ENCODE measurements at regions not wholly inside any gene's neighbourhood (a gene's known extent, or its start where the extent isn't known, plus 50 kb on each side); places are given as distances from the start of the nearest gene placed in this dataset.

- CTCF ChIA-PET: interaction anchor here (1.0 kb wide), 1 partner anchor 13 kb away, joined by 3 read pairs; no protein-coding TSS in a partner anchor
- Histone ChIP-seq H3K9me3 (ENCODE audit: control insufficient read depth, insufficient read depth, low read depth, low read length) (no peaks in the 10 kb centered on the region), H3K36me3 (ENCODE audit: control insufficient read depth in 2 of 2, insufficient read depth in 1 of 2, low read length in 2 of 2) (no peaks in the 10 kb centered on the region), H3K4me1 (ENCODE audit: control insufficient read depth, insufficient read depth, low read length) (no peaks in the 10 kb centered on the region), H3K4me3 (ENCODE audit: low read depth, low read length) (no peak overlapping the region), H3K27ac (ENCODE audit: extremely low read depth, low read depth, low read length) (no peak overlapping the region)
- POLR2A ChIA-PET: no interaction called here
- TF ChIP-seq ZNF513 (tag by site-specific recombination; IDR thresholded peaks at IDR 0.05): no peak
- TF ChIP-seq ZNF548 (tag by site-specific recombination; IDR thresholded peaks at IDR 0.05): no peak
- TF ChIP-seq TRIM28 (IDR thresholded peaks at IDR 0.05; ENCODE audit: borderline replicate concordance, low read length): no peak
- no peak for TF ChIP-seq ZNF175 (tag by site-specific recombination; IDR thresholded peaks at IDR 0.05)
- no peak for TF ChIP-seq ZNF747 (tag by site-specific recombination; IDR thresholded peaks at IDR 0.05)
- no peak for TF ChIP-seq ZNF521 (tag by site-specific recombination; IDR thresholded peaks at IDR 0.05)
- TF ChIP-seq ZNF140 (tag by site-specific recombination; IDR thresholded peaks at IDR 0.05): no peak
- TF ChIP-seq ZNF239 (tag by site-specific recombination; IDR thresholded peaks at IDR 0.05): no peak
- no peak for TF ChIP-seq MZF1 (tag by site-specific recombination; IDR thresholded peaks at IDR 0.05; ENCODE audit: borderline replicate concordance)
- TF ChIP-seq MEIS1 (CRISPR knock-in tag; IDR thresholded peaks at IDR 0.05; ENCODE audit: borderline replicate concordance): no peak
- no peak for TF ChIP-seq ZNF280D (tag by site-specific recombination; IDR thresholded peaks at IDR 0.05)
- TF ChIP-seq ZNF544 (tag by site-specific recombination; IDR thresholded peaks at IDR 0.05): no peak
- no peak for TF ChIP-seq ZNF335 (tag by site-specific recombination; conservative IDR thresholded peaks at IDR 0.05)
- no peak for TF ChIP-seq ZNF596 (tag by site-specific recombination; IDR thresholded peaks at IDR 0.05)
- no peak for TF ChIP-seq ZNF211 (tag by site-specific recombination; IDR thresholded peaks at IDR 0.05; ENCODE audit: low read depth)
- TF ChIP-seq ZNF16 (tag by site-specific recombination; IDR thresholded peaks at IDR 0.05; ENCODE audit: low read depth): no peak
- TF ChIP-seq ZBTB8A (tag by site-specific recombination; IDR thresholded peaks at IDR 0.05): no peak
Measured at GRCh38 chr2:16511041-16511440, 154.6 kb downstream of the CYRIA start.

- POLR2A ChIA-PET: no interaction called here
- no peaks in the 10 kb centered on the region for H3K36me3 ChIP-seq (ENCODE audit: control insufficient read depth in 2 of 2, insufficient read depth in 1 of 2, low read length in 2 of 2)
- H3K4me1 ChIP-seq (ENCODE audit: control insufficient read depth, insufficient read depth, low read length): no peaks in the 10 kb centered on the region
- no peak overlapping the region for H3K4me3 ChIP-seq (ENCODE audit: low read depth, low read length)
- TF ChIP-seq ZNF175 (tag by site-specific recombination; IDR thresholded peaks at IDR 0.05): no peak
- TF ChIP-seq ZNF610 (tag by site-specific recombination; IDR thresholded peaks at IDR 0.05; ENCODE audit: borderline replicate concordance): no peak
- no peak for TF ChIP-seq ZBTB1 (tag by site-specific recombination; IDR thresholded peaks at IDR 0.05)
- no peaks in the 10 kb centered on the region for H3K9me3 ChIP-seq (ENCODE audit: control insufficient read depth, insufficient read depth, low read depth, low read length)
- no peak overlapping the region for H3K27ac ChIP-seq (ENCODE audit: extremely low read depth, low read depth, low read length)
- CTCF ChIA-PET: interaction anchor here (0.6 to 1.3 kb wide), 9 partner anchors 9 to 1877 kb away, joined by 3 to 8 read pairs (median 3); no protein-coding TSS in a partner anchor
Measured at GRCh38 chr2:16509042-16509441, 156.6 kb downstream of the CYRIA start.

GRCh38 chr2:16508490-16508851 is 157.2 kb downstream of the CYRIA start:
- H3K9me3 ChIP-seq (ENCODE audit: control insufficient read depth, insufficient read depth, low read depth, low read length): no peaks in the 10 kb centered on the region
- H3K4me3 ChIP-seq (ENCODE audit: low read depth, low read length): no peak overlapping the region
- no peak for TF ChIP-seq ZNF677 (tag by site-specific recombination; IDR thresholded peaks at IDR 0.05)
- TF ChIP-seq CTCF (tag by site-specific recombination; IDR thresholded peaks at IDR 0.05): 0 out of 2 replicates have a peak, but pooled peaks have one; percentile 2
- ChIA-PET POLR2A (no interaction called here), CTCF (interaction anchor here (0.6 to 1.3 kb wide), 9 partner anchors 10 to 1876 kb away, joined by 3 to 8 read pairs (median 3); no protein-coding TSS in a partner anchor)
- no peak overlapping the region for H3K27ac ChIP-seq (ENCODE audit: extremely low read depth, low read depth, low read length)
- H3K4me1 ChIP-seq (ENCODE audit: control insufficient read depth, insufficient read depth, low read length): no peaks in the 10 kb centered on the region
- H3K36me3 ChIP-seq (ENCODE audit: control insufficient read depth in 2 of 2, insufficient read depth in 1 of 2, low read length in 2 of 2): no peaks in the 10 kb centered on the region
